WERI-Rb-1 (cell line): ENCODE measurements at regions not wholly inside any gene's neighbourhood (a gene's known extent, or its start where the extent isn't known, plus 50 kb on each side); places are given as distances from the start of the nearest gene placed in this dataset.

Source experiments
- DNase-seq: peaks from one replicate; pipeline ENCODE4 v3.0.0-alpha.2; 2020
- H3K27ac ChIP-seq: fragments of 250-450 bp; sonication (Bioruptor Pico); 2 replicates; pipeline ENCODE4 v1.5.1; 2020; ENCODE audit warnings: mild to moderate bottlenecking, moderate library complexity
- H3K27me3 ChIP-seq: fragments of 250-450 bp; sonication (Bioruptor Pico); 2 replicates; pipeline ENCODE4 v1.5.1; 2021; ENCODE audit warnings: mild to moderate bottlenecking, low read depth, moderate library complexity; ENCODE audit not compliant: insufficient read depth, severe bottlenecking
- H3K36me3 ChIP-seq: fragments of 250-450 bp; sonication (Bioruptor Pico); 2 replicates; pipeline ENCODE4 v1.5.1; 2020; ENCODE audit warnings: mild to moderate bottlenecking, moderate library complexity
- H3K4me3 ChIP-seq: 2 replicates; pipeline ENCODE4 v1.5.1; 2011; ENCODE audit warnings: low read depth, mild to moderate bottlenecking, control low read depth, low read length
- H3K9me3 ChIP-seq: fragments of 250-450 bp; sonication (Bioruptor Pico); 2 replicates; pipeline ENCODE4 v1.5.1; 2021; ENCODE audit warnings: mild to moderate bottlenecking, moderate library complexity; ENCODE audit not compliant: severe bottlenecking
- TF ChIP-seq, protein P1 (sequence below): IDR thresholded peaks from 2 replicates; pipeline ENCODE4 v1.5.1; 2011; ENCODE audit warnings: low read depth, mild to moderate bottlenecking, control low read depth, inconsistent platforms, low read length

- TF ChIP-seq, protein P1, sequence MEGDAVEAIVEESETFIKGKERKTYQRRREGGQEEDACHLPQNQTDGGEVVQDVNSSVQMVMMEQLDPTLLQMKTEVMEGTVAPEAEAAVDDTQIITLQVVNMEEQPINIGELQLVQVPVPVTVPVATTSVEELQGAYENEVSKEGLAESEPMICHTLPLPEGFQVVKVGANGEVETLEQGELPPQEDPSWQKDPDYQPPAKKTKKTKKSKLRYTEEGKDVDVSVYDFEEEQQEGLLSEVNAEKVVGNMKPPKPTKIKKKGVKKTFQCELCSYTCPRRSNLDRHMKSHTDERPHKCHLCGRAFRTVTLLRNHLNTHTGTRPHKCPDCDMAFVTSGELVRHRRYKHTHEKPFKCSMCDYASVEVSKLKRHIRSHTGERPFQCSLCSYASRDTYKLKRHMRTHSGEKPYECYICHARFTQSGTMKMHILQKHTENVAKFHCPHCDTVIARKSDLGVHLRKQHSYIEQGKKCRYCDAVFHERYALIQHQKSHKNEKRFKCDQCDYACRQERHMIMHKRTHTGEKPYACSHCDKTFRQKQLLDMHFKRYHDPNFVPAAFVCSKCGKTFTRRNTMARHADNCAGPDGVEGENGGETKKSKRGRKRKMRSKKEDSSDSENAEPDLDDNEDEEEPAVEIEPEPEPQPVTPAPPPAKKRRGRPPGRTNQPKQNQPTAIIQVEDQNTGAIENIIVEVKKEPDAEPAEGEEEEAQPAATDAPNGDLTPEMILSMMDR: no peak
Measured at GRCh38 chr2:206845877-206846276, 80.5 kb downstream of the FASTKD2 start.

DNA sequence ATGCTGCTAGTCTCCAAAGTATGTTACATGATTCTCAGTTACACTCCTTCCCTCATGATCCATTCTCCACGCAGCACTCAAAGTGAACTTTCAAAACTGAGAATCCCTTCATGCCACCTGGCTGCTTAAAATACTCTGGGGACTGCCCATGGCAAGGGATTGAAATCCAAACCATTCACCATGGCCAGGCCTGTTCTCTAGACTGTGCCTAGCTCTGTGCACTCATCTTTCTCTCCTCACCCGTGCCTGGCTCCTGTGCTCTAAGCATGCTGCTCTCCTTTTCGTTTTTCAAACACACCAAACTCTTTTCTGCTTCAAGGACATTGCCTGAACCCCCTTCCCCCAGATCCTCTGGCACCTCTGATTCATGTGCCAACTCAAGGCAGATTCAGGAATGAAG is 80.9 kb downstream of the FASTKD2 start:
- H3K36me3 ChIP-seq: no peaks in the 10 kb centered on the region

More at GRCh38 chr2:206845877-206846276, 80.5 kb downstream of the FASTKD2 start:
- H3K4me3 ChIP-seq: no peak overlapping the region
- H3K27ac ChIP-seq: no peak overlapping the region
- H3K36me3 ChIP-seq: no peaks in the 10 kb centered on the region
- no peak for DNase-seq
- no peaks in the 10 kb centered on the region for H3K27me3 ChIP-seq
- H3K9me3 ChIP-seq: no peaks in the 10 kb centered on the region

GRCh38 chr2:206846981-206847834 is 81.8 kb downstream of the FASTKD2 start:
- H3K9me3 ChIP-seq: no peaks in the 10 kb centered on the region
- no peak overlapping the region for H3K4me3 ChIP-seq
- H3K27me3 ChIP-seq: no peaks in the 10 kb centered on the region
- DNase-seq: no peak
- no peaks in the 10 kb centered on the region for H3K36me3 ChIP-seq
- no peak overlapping the region for H3K27ac ChIP-seq
- TF ChIP-seq, protein P1: no peak

More for the DNA sequence above, 80.9 kb downstream of the FASTKD2 start:
- H3K27me3 ChIP-seq: no peaks in the 10 kb centered on the region
- H3K27ac ChIP-seq: no peak overlapping the region
- no peaks in the 10 kb centered on the region for H3K9me3 ChIP-seq
- no peak for DNase-seq
- TF ChIP-seq, protein P1: no peak
- no peak overlapping the region for H3K4me3 ChIP-seq

GRCh38 chr2:206850369-206850768 is 85.0 kb downstream of the FASTKD2 start:
- TF ChIP-seq, protein P1: no peak
- DNase-seq: no peak
- Histone ChIP-seq H3K27ac (no peak overlapping the region), H3K9me3 (no peaks in the 10 kb centered on the region), H3K4me3 (no peak overlapping the region), H3K27me3 (no peaks in the 10 kb centered on the region), H3K36me3 (no peaks in the 10 kb centered on the region)

- H3K27ac ChIP-seq: no peak overlapping the region
- TF ChIP-seq, protein P1: no peak
- H3K27me3 ChIP-seq: no peaks in the 10 kb centered on the region
- no peak overlapping the region for H3K4me3 ChIP-seq
- no peak for DNase-seq
- no peaks in the 10 kb centered on the region for H3K36me3 ChIP-seq
- no peaks in the 10 kb centered on the region for H3K9me3 ChIP-seq
Measured at GRCh38 chr2:206851521-206851920, 86.1 kb downstream of the FASTKD2 start.
